ENCODE measurements at regions not wholly inside any gene's neighbourhood (a gene's known extent, or its start where the extent isn't known, plus 50 kb on each side); places are given as distances from the start of the nearest gene placed in this dataset.

GRCh38 chr3:150351398-150351797, 56.7 kb upstream of the TSC22D2 start:
- Mint-ChIP-seq H3K36me3 (ENCODE audit: insufficient read depth, unreplicated experiment) (no peaks in the 10 kb centered on the region), H3K27me3 (ENCODE audit: insufficient read depth, unreplicated experiment) (no peaks in the 10 kb centered on the region)
- intact Hi-C loops (cut with micrococcal nuclease): no loop called here

GRCh38 chr3:150349314-150350097, 58.6 kb upstream of the TSC22D2 start:
- peaks cover 42% of the 10 kb centered on the region for H3K4me1 Mint-ChIP-seq (ENCODE audit: insufficient read depth, unreplicated experiment)
- H3K27ac Mint-ChIP-seq (ENCODE audit: low read depth, unreplicated experiment): peak overlapping the region; percentile 91
- no peak for DNase-seq (ENCODE audit: unreplicated experiment)
- H3K4me3 Mint-ChIP-seq (ENCODE audit: unreplicated experiment): peak overlapping the region; percentile 8
- ChIA-PET CTCF (interaction anchor here (0.7 to 5.0 kb wide), 10 partner anchors 13 to 147 kb away, joined by 3 to 45 read pairs (median 4); partner anchors contain the start of gene TSC22D2), POLR2A (interaction anchor here (0.6 to 7.0 kb wide), 23 partner anchors 9 to 378 kb away, joined by 3 to 103 read pairs (median 5); partner anchors contain the start of genes EIF2A, SERP1 and TSC22D2)
- H3K27me3 Mint-ChIP-seq (ENCODE audit: insufficient read depth, unreplicated experiment): no peaks in the 10 kb centered on the region
- no peaks in the 10 kb centered on the region for H3K36me3 Mint-ChIP-seq (ENCODE audit: insufficient read depth, unreplicated experiment)
- intact Hi-C loops (cut with micrococcal nuclease): loop anchor here (2.0 kb wide), 1 partner anchor 59 kb away; the partner anchor contains the start of gene TSC22D2
- H3K9me3 Mint-ChIP-seq (ENCODE audit: unreplicated experiment): no peaks in the 10 kb centered on the region
- BruUV-seq (replicated peaks): no TSS peak
- no peak for TF ChIP-seq CTCF (IDR thresholded peaks at IDR 0.05; ENCODE audit: unreplicated experiment)

More at GRCh38 chr3:150351398-150351797, 56.7 kb upstream of the TSC22D2 start:
- Mint-ChIP-seq H3K4me1 (ENCODE audit: insufficient read depth, unreplicated experiment) (peaks cover 33% of the 10 kb centered on the region), H3K4me3 (ENCODE audit: unreplicated experiment) (no peak overlapping the region), H3K9me3 (ENCODE audit: unreplicated experiment) (no peaks in the 10 kb centered on the region), H3K27ac (ENCODE audit: low read depth, unreplicated experiment) (no peak overlapping the region)
- ChIA-PET POLR2A (interaction anchor here (0.9 to 1.1 kb wide), 2 partner anchors 9 to 58 kb away, joined by 3 to 4 read pairs; partner anchors contain the start of gene TSC22D2), CTCF (interaction anchor here (1.5 kb wide), 1 partner anchor 16 kb away, joined by 4 read pairs; no protein-coding TSS in a partner anchor)
- DNase-seq (ENCODE audit: unreplicated experiment): no peak
- TF ChIP-seq CTCF (IDR thresholded peaks at IDR 0.05; ENCODE audit: unreplicated experiment): no peak
- no TSS peak for BruUV-seq (replicated peaks)

DNA sequence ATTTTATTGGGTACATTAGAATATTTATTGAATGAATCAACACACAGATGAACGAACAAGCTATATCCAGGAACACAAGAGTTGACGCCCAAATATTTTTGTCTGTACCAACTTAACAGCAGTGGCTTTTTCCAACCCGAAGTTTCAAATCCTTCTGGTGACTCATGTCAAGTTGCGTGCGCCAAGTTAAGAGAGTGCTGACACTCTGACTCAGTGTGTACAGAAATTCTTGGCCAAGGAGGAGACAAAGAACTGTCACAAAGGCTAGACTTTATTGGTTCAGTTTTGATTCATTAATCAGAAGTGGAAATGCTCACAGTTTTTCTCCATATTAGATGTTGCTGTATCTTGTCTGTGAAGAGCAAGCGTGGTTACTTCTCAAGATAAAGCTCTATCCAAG, 59.6 kb upstream of the TSC22D2 start:
- POLR2A ChIA-PET: interaction anchor here (0.6 to 7.0 kb wide), 26 partner anchors 10 to 377 kb away, joined by 3 to 103 read pairs (median 4); partner anchors contain the start of genes EIF2A, SERP1 and TSC22D2
- peak; percentile 93 for DNase-seq (ENCODE audit: unreplicated experiment)
- H3K27me3 Mint-ChIP-seq (ENCODE audit: insufficient read depth, unreplicated experiment): no peaks in the 10 kb centered on the region
- no TSS peak for BruUV-seq (replicated peaks)
- no peaks in the 10 kb centered on the region for H3K9me3 Mint-ChIP-seq (ENCODE audit: unreplicated experiment)
- H3K36me3 Mint-ChIP-seq (ENCODE audit: insufficient read depth, unreplicated experiment): no peaks in the 10 kb centered on the region
- no peak for TF ChIP-seq CTCF (IDR thresholded peaks at IDR 0.05; ENCODE audit: unreplicated experiment)
- peak overlapping the region; percentile 8 for H3K4me3 Mint-ChIP-seq (ENCODE audit: unreplicated experiment)
- intact Hi-C loops (cut with micrococcal nuclease): loop anchor here (2.0 kb wide), 1 partner anchor 60 kb away; the partner anchor contains the start of gene TSC22D2
- H3K4me1 Mint-ChIP-seq (ENCODE audit: insufficient read depth, unreplicated experiment): peaks cover 50% of the 10 kb centered on the region
- CTCF ChIA-PET: interaction anchor here (0.7 to 5.0 kb wide), 7 partner anchors 14 to 148 kb away, joined by 3 to 45 read pairs (median 4); partner anchors contain the start of gene TSC22D2
- H3K27ac Mint-ChIP-seq (ENCODE audit: low read depth, unreplicated experiment): peak overlapping the region; percentile 91
